Progenitor cell of endocrine pancreas (in vitro differentiated cells): ENCODE measurements at regions not wholly inside any gene's neighbourhood (a gene's known extent, or its start where the extent isn't known, plus 50 kb on each side); places are given as distances from the start of the nearest gene placed in this dataset.

Source experiments
- DNase-seq: peaks from one replicate; pipeline ENCODE4 v3.0.0; 2021; ENCODE audit warnings: low spot score; ENCODE audit not compliant: unreplicated experiment
- H3K27ac Mint-ChIP-seq: 2 replicates; pipeline ENCODE4 v1.8.0; 2021; ENCODE audit warnings: mild to moderate bottlenecking, moderate library complexity, mixed read lengths
- H3K27me3 Mint-ChIP-seq: 2 replicates; pipeline ENCODE4 v1.8.0; 2021; ENCODE audit warnings: mixed read lengths
- H3K36me3 Mint-ChIP-seq: 2 replicates; pipeline ENCODE4 v1.8.0; 2022; ENCODE audit warnings: mixed read lengths; ENCODE audit not compliant: insufficient read depth
- H3K4me1 Mint-ChIP-seq: 2 replicates; pipeline ENCODE4 v1.8.0; 2021; ENCODE audit warnings: low read depth, mixed read lengths
- H3K4me3 Mint-ChIP-seq: 2 replicates; pipeline ENCODE4 v1.8.0; 2021; ENCODE audit warnings: low read depth, mild to moderate bottlenecking, moderate library complexity, mixed read lengths
- H3K9me3 Mint-ChIP-seq: 2 replicates; pipeline ENCODE4 v1.8.0; 2021; ENCODE audit warnings: low read depth, mixed read lengths
- TF ChIP-seq, protein P1 (sequence below): fragments of 200-600 bp; sonication (generic); IDR thresholded peaks from one replicate; pipeline ENCODE4 v1.5.0; 2021; ENCODE audit warnings: antibody characterized with exemption, mild to moderate bottlenecking; ENCODE audit not compliant: unreplicated experiment

DNA sequence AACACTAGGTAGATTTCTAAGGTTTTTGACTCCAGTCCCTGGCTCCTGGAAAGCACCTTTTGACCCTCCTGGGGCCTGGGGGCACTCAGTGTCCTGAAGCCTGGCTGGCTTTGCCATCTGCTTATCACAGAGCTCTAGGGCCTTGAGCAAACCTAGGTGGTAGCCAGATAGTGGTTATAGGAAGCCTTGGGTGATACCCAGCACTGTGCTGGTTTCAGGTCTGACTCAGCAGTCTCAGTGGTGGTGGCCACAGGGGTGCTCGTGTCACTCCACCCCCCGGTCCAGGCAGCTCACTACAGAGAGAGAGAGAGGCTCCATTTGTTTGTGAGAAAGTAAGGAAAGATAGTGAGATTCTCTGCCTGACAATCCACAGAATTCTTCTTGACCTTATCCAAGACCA lies 195.8 kb upstream of the ZFP42 start:
- no peaks in the 10 kb centered on the region for H3K27me3 Mint-ChIP-seq
- no peak overlapping the region for H3K27ac Mint-ChIP-seq
- H3K9me3 Mint-ChIP-seq, result peaks cover 17% of the 10 kb centered on the region
- TF ChIP-seq, protein P1, sequence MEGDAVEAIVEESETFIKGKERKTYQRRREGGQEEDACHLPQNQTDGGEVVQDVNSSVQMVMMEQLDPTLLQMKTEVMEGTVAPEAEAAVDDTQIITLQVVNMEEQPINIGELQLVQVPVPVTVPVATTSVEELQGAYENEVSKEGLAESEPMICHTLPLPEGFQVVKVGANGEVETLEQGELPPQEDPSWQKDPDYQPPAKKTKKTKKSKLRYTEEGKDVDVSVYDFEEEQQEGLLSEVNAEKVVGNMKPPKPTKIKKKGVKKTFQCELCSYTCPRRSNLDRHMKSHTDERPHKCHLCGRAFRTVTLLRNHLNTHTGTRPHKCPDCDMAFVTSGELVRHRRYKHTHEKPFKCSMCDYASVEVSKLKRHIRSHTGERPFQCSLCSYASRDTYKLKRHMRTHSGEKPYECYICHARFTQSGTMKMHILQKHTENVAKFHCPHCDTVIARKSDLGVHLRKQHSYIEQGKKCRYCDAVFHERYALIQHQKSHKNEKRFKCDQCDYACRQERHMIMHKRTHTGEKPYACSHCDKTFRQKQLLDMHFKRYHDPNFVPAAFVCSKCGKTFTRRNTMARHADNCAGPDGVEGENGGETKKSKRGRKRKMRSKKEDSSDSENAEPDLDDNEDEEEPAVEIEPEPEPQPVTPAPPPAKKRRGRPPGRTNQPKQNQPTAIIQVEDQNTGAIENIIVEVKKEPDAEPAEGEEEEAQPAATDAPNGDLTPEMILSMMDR, result no peak
- DNase-seq, result no peak
- no peak overlapping the region for H3K4me3 Mint-ChIP-seq
- H3K4me1 Mint-ChIP-seq, result no peaks in the 10 kb centered on the region
- no peaks in the 10 kb centered on the region for H3K36me3 Mint-ChIP-seq

DNA sequence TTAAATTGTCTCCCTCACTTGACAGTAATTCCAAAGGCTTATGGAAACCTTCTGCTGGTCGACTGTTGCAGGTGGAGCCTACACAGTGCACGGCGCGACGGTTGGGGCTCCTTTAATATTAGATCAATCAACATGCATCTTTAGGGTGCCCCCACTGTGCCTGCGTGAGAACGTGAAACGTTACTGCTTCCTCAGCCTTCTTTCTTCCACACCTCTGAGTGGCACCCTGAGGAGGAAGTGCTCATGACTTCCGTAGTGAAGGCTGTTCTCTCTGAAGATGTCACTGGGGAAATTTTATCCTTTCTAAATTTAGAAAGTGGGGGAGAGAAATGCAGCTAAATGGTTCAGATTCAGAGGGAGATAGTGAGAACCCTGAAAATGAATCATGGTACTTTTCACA lies 184.0 kb upstream of the ZFP42 start:
- H3K27me3 Mint-ChIP-seq, result no peaks in the 10 kb centered on the region
- no peaks in the 10 kb centered on the region for H3K36me3 Mint-ChIP-seq
- H3K4me3 Mint-ChIP-seq, result no peak overlapping the region
- H3K27ac Mint-ChIP-seq, result no peak overlapping the region
- H3K4me1 Mint-ChIP-seq, result peaks cover 3% of the 10 kb centered on the region
- H3K9me3 Mint-ChIP-seq, result no peaks in the 10 kb centered on the region
- DNase-seq, result no peak
- TF ChIP-seq, protein P1, result no peak

DNA sequence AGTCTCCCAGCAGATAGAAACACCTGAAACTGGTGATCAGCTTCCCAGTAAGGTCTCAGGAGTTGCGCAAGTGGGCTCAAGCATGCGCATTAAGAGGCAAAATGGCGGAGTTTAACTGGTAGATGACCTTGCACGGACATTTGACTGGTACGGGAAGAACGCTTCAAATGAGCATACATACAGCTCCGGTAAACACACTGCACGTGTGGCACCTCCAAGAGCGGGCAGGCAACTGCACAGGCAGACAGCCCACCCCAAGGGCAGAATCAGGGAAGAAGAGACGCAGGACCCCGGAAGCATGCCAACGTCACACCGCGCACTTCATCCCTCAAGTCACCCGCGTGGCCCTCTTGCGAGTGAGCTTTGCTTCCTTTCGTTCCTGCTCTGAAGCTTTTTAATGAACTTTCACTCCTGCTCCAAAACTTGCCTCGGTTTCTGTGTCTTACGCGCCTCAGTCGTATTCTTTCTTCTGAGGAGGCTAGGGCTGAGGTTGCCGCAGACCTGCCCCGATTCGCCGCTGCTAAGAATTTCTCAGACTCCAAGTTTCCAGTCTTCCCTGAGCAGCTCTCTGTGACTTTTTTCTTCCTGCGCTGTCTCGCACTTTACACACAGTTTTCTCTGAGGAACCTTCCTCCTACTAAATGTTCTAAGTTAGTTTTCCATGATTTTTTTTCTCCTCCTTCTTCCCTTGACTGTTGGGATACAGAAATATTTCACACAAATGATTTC lies 180.7 kb upstream of the ZFP42 start:
- H3K27ac Mint-ChIP-seq, result no peak overlapping the region
- H3K36me3 Mint-ChIP-seq, result no peaks in the 10 kb centered on the region
- H3K27me3 Mint-ChIP-seq, result no peaks in the 10 kb centered on the region
- TF ChIP-seq, protein P1, result no peak
- DNase-seq, result no peak
- peaks cover 3% of the 10 kb centered on the region for H3K4me1 Mint-ChIP-seq
- no peaks in the 10 kb centered on the region for H3K9me3 Mint-ChIP-seq
- no peak overlapping the region for H3K4me3 Mint-ChIP-seq

DNA sequence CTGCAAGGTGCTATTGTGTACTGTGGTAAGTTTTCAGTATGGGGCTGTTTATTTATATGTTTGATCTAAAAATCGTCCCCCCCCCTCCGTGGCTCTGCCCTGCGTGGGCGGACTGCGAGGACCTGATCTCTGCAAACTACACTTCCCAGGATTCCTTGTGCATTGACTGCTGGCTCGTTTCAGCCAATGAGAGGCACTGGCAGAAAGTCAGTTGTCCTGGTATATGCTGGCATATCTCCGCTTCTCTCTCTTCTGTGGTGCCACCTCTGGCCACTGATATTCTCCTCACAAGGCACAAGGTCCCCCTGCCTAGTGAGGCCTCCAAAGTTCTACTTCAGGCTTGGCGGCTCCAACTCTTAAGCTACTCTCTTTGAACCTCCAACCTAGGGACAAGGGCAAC lies 168.8 kb upstream of the ZFP42 start:
- Mint-ChIP-seq H3K27me3 (no peaks in the 10 kb centered on the region), H3K36me3 (no peaks in the 10 kb centered on the region), H3K27ac (no peak overlapping the region), H3K4me3 (no peak overlapping the region), H3K9me3 (no peaks in the 10 kb centered on the region), H3K4me1 (peaks cover 6% of the 10 kb centered on the region)
- TF ChIP-seq, protein P1, result no peak
- no peak for DNase-seq

DNA sequence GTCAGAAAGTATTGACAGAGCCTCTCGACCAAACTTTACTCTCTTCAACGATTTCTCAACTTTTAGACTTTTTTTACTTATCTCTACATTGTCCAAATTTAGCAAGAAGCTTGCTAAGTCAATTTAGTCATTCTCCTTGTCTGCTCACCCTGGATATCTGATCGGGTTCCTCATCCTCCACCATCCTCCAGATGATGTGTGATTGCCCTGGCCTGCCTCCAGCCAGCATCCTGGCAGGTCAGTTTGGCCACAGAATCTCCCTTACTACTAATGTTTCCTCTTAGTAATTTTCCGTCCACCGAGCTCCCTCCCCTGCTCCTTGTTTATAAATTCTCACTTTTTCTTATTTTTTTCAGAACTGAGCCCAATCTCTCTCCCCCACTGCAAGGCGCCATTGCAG lies 167.9 kb upstream of the ZFP42 start:
- H3K27me3 Mint-ChIP-seq, result no peaks in the 10 kb centered on the region
- no peaks in the 10 kb centered on the region for H3K36me3 Mint-ChIP-seq
- TF ChIP-seq, protein P1, result no peak

More for the DNA sequence above, 167.9 kb upstream of the ZFP42 start:
- H3K9me3 Mint-ChIP-seq, result peaks cover 5% of the 10 kb centered on the region
- H3K27ac Mint-ChIP-seq, result no peak overlapping the region
- H3K4me3 Mint-ChIP-seq, result no peak overlapping the region
- DNase-seq, result no peak
- peaks cover 6% of the 10 kb centered on the region for H3K4me1 Mint-ChIP-seq
